ENCODE measurements at regions not wholly inside any gene's neighbourhood (a gene's known extent, or its start where the extent isn't known, plus 50 kb on each side); places are given as distances from the start of the nearest gene placed in this dataset.
A peak's percentile ranks its signal among the peaks of the same experiment; 100 is the strongest.

- peak; percentile 57 to 87 (median 62) for DNase-seq
- intact Hi-C loops (cut with DNase I): loop anchor here (5.0 to 10.0 kb wide), 2 partner anchors 457 to 460 kb away; no protein-coding TSS in a partner anchor
- H3K27ac ChIP-seq: no peak overlapping the region
- H3K9me3 ChIP-seq (replicated peaks in 1 of 3): no peaks in the 10 kb centered on the region
- H3K4me1 ChIP-seq (replicated peaks in 1 of 2): no peaks in the 10 kb centered on the region
- H3K36me3 ChIP-seq (replicated peaks in 1 of 2): no peaks in the 10 kb centered on the region
- 23 to 26% (median 25%) methylated on average over 7 to 9 of the region's 9 CpGs for WGBS, 4 donors
- TF ChIP-seq POLR2A (IDR thresholded peaks at IDR 0.05): no peak
- TF ChIP-seq CTCF (IDR thresholded peaks at IDR 0.05): peak; percentile 38 to 92 (median 84)
- no peaks in the 10 kb centered on the region for H3K27me3 ChIP-seq
- H3K4me3 ChIP-seq: peak overlapping the region in 1 of 4 donors; percentile 2
Measured at GRCh38 chr7:32204361-32205018, 134.3 kb upstream of the PDE1C start.

- no peak for DNase-seq
Measured at GRCh38 chr7:32200646-32201045, 130.4 kb upstream of the PDE1C start.

GRCh38 chr7:32194537-32194936 lies 124.3 kb upstream of the PDE1C start:
- H3K4me1 ChIP-seq (replicated peaks in 1 of 2): no peaks in the 10 kb centered on the region
- no peak for DNase-seq
- intact Hi-C loops (cut with DNase I): no loop called here
- H3K36me3 ChIP-seq (replicated peaks in 1 of 2): no peaks in the 10 kb centered on the region
- no peaks in the 10 kb centered on the region for H3K27me3 ChIP-seq
- H3K9me3 ChIP-seq (replicated peaks in 1 of 3): no peaks in the 10 kb centered on the region
- H3K27ac ChIP-seq: no peak overlapping the region
- H3K4me3 ChIP-seq: no peak overlapping the region
- TF ChIP-seq POLR2A (IDR thresholded peaks at IDR 0.05) (no peak), CTCF (IDR thresholded peaks at IDR 0.05) (no peak)

More at GRCh38 chr7:32200646-32201045, 130.4 kb upstream of the PDE1C start:
- intact Hi-C loops (cut with DNase I): loop anchor here (5.0 to 10.0 kb wide), 2 partner anchors 453 to 456 kb away; no protein-coding TSS in a partner anchor
- no peaks in the 10 kb centered on the region for H3K9me3 ChIP-seq (replicated peaks in 1 of 3)
- TF ChIP-seq CTCF (IDR thresholded peaks at IDR 0.05) (no peak), POLR2A (IDR thresholded peaks at IDR 0.05) (no peak)
- no peaks in the 10 kb centered on the region for H3K36me3 ChIP-seq (replicated peaks in 1 of 2)
- H3K27ac ChIP-seq: no peak overlapping the region
- H3K27me3 ChIP-seq: no peaks in the 10 kb centered on the region
- H3K4me3 ChIP-seq: no peak overlapping the region
- 67 to 82% (median 74%) methylated on average over 1 of the region's 1 CpG for WGBS, 4 donors
- no peaks in the 10 kb centered on the region for H3K4me1 ChIP-seq (replicated peaks in 1 of 2)

GRCh38 chr7:32191305-32191704 lies 121.1 kb upstream of the PDE1C start:
- 60 to 80% (median 72%) methylated on average over 2 of the region's 2 CpGs for WGBS, 4 donors
- intact Hi-C loops (cut with DNase I): no loop called here

More at GRCh38 chr7:32191305-32191704, 121.1 kb upstream of the PDE1C start:
- no peaks in the 10 kb centered on the region for H3K4me1 ChIP-seq (replicated peaks in 1 of 2)
- H3K27me3 ChIP-seq: no peaks in the 10 kb centered on the region
- DNase-seq: no peak
- H3K27ac ChIP-seq: no peak overlapping the region
- TF ChIP-seq POLR2A (IDR thresholded peaks at IDR 0.05) (no peak), CTCF (IDR thresholded peaks at IDR 0.05) (no peak)
- no peaks in the 10 kb centered on the region for H3K9me3 ChIP-seq (replicated peaks in 1 of 3)
- no peak overlapping the region for H3K4me3 ChIP-seq
- no peaks in the 10 kb centered on the region for H3K36me3 ChIP-seq (replicated peaks in 1 of 2)
